ENCODE measurements at regions not wholly inside any gene's neighbourhood (a gene's known extent, or its start where the extent isn't known, plus 50 kb on each side); places are given as distances from the start of the nearest gene placed in this dataset.

- no peak for TF ChIP-seq REST (IDR thresholded peaks at IDR 0.05; ENCODE audit: low read depth)
- no peak for TF ChIP-seq ZFX (IDR thresholded peaks at IDR 0.05)
- TF ChIP-seq, protein P1, sequence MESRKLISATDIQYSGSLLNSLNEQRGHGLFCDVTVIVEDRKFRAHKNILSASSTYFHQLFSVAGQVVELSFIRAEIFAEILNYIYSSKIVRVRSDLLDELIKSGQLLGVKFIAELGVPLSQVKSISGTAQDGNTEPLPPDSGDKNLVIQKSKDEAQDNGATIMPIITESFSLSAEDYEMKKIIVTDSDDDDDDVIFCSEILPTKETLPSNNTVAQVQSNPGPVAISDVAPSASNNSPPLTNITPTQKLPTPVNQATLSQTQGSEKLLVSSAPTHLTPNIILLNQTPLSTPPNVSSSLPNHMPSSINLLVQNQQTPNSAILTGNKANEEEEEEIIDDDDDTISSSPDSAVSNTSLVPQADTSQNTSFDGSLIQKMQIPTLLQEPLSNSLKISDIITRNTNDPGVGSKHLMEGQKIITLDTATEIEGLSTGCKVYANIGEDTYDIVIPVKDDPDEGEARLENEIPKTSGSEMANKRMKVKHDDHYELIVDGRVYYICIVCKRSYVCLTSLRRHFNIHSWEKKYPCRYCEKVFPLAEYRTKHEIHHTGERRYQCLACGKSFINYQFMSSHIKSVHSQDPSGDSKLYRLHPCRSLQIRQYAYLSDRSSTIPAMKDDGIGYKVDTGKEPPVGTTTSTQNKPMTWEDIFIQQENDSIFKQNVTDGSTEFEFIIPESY (IDR thresholded peaks at IDR 0.05; ENCODE audit: extremely low read depth, insufficient replicate concordance, low read length): no peak
- TF ChIP-seq ATF3 (IDR thresholded peaks at IDR 0.05): no peak
Measured at GRCh38 chr14:104367866-104368750, 211.5 kb upstream of the C14orf180 start (continued).

DNA sequence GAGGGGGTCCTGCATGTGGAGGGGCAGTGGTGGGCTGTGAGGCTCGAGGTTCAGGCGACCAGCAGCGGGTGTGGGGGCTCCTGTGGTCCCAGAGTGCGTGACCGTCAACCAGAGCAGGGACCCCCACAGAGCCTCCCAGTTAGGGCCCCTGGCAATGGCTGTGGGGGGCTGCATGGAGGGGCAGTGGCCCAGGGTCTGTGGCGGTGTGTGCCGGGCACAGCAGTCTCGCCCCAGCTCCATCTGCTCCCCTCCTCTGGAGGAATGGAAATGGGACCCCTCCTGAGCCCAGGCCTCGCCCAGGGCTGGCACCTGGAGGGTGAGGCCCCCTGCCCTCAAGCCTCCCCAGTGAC lies 210.8 kb upstream of the C14orf180 start:
- RAD21 ChIA-PET (ENCODE audit: low non-redundant PET in 1 of 2, low total read pairs in 2 of 2, uncharacterized antibody in 2 of 2, unreplicated experiment in 2 of 2): no interaction called here
- no TSS peak for BruUV-seq (replicated peaks)

More for the DNA sequence above, 210.8 kb upstream of the C14orf180 start:
- no peaks in the 10 kb centered on the region for H3K36me3 ChIP-seq (ENCODE audit: control insufficient read depth in 1 of 2, insufficient read depth in 2 of 2, low read length in 2 of 2)
- H3K9me2 ChIP-seq (ENCODE audit: insufficient read depth): no peaks in the 10 kb centered on the region
- no peak overlapping the region for H3K4me2 ChIP-seq (ENCODE audit: low read length)
- H4K20me1 ChIP-seq (ENCODE audit: insufficient read depth): no peaks in the 10 kb centered on the region
- no peaks in the 10 kb centered on the region for H3K27me3 ChIP-seq (ENCODE audit: insufficient read depth, low read length)
- H3K9me3 ChIP-seq (ENCODE audit: control insufficient read depth in 1 of 2, insufficient read depth in 1 of 2, low read depth in 1 of 2, low read length in 2 of 2): peaks cover 0 to 8% of the 10 kb centered on the region in 2 experiments; a peak in 3 of 4 replicates
- H3K79me2 ChIP-seq (ENCODE audit: insufficient read depth, low read length): no peaks in the 10 kb centered on the region
- intact Hi-C loops (cut with micrococcal nuclease): no loop called here
- H3K9ac ChIP-seq (ENCODE audit: low read length): no peak overlapping the region
- H2AFZ ChIP-seq (ENCODE audit: low read depth, low read length, poor library complexity, severe bottlenecking): no peak overlapping the region
- H3K27ac ChIP-seq (ENCODE audit: low read depth, low read length): no peak overlapping the region
- CTCF ChIA-PET: interaction anchor here (1.4 kb wide), 1 partner anchor 27 kb away, joined by 3 read pairs; no protein-coding TSS in a partner anchor
- no peak overlapping the region for H3K4me3 ChIP-seq (replicated peaks in 1 of 2; ENCODE audit: low read depth in 1 of 2, low read length in 2 of 2)
- no peak for ATAC-seq
- no peak for TF ChIP-seq REST (IDR thresholded peaks at IDR 0.05; ENCODE audit: low read depth)
- no peak for TF ChIP-seq SP1 (IDR thresholded peaks at IDR 0.05; ENCODE audit: low read depth)
- TF ChIP-seq YY1 (IDR thresholded peaks at IDR 0.05; ENCODE audit: extremely low read depth, insufficient replicate concordance, low read depth, low read length): no peak
- no peak for TF ChIP-seq SIN3A (IDR thresholded peaks at IDR 0.05; ENCODE audit: low read depth)
- no peak for TF ChIP-seq EGR1 (IDR thresholded peaks at IDR 0.05; ENCODE audit: low read depth)
- TF ChIP-seq, protein P1 (IDR thresholded peaks at IDR 0.05; ENCODE audit: extremely low read depth, insufficient replicate concordance, low read length): no peak
- no peak for DNase-seq (ENCODE audit: low read depth, low spot score)
- POLR2A ChIA-PET: no interaction called here
- H3K4me1 ChIP-seq (ENCODE audit: control insufficient read depth in 1 of 2, insufficient read depth in 2 of 2, low read length in 2 of 2): no peaks in the 10 kb centered on the region
